A673 (cell line): ENCODE measurements at regions not wholly inside any gene's neighbourhood (a gene's known extent, or its start where the extent isn't known, plus 50 kb on each side); places are given as distances from the start of the nearest gene placed in this dataset.

Experiments
- BruUV-seq: library from RNA; stranded (reverse); fragments of 400-500 nt; replicated peaks from 2 replicates; lab custom pipeline; 2021; lab: Mats Ljungman, UMichigan
- CTCF ChIA-PET: fragments of 300-600 bp; sonication (Branson Sonifier 250); formaldehyde crosslinking; loops from one replicate; lab custom pipeline; 2022; ENCODE audit warnings: antibody characterized with exemption; lab: Charles Lee
- POLR2A ChIA-PET: fragments of 300-600 bp; sonication (Branson Sonifier 250); formaldehyde crosslinking; loops from one replicate; lab custom pipeline; 2022; ENCODE audit warnings: antibody characterized with exemption; ENCODE audit not compliant: low non-redundant PET; lab: Charles Lee
- DNase-seq: peaks from one replicate; pipeline ENCODE4 v3.0.0-alpha.2; 2015; ENCODE audit warnings: low spot score
- H3K27ac ChIP-seq: fragments of 200-600 bp; sonication (generic); 2 replicates; pipeline ENCODE4 v1.5.1; 2016; ENCODE audit warnings: mixed run types, low read depth, mild to moderate bottlenecking, mixed read lengths, antibody characterized with exemption, low read length; ENCODE audit not compliant: poor library complexity, severe bottlenecking
- H3K27me3 ChIP-seq: fragments of 200-600 bp; sonication (generic); replicated peaks from 2 replicates; pipeline ENCODE4 v1.6.1; 2017; ENCODE audit warnings: mixed run types, low read depth, mild to moderate bottlenecking, mixed read lengths, antibody characterized with exemption, low read length; ENCODE audit not compliant: insufficient read depth, poor library complexity
- H3K36me3 ChIP-seq: fragments of 200-600 bp; sonication (generic); 2 replicates; pipeline ENCODE4 v1.6.1; 2016; ENCODE audit warnings: mixed run types, mild to moderate bottlenecking, mixed read lengths, antibody characterized with exemption, low read length; ENCODE audit not compliant: insufficient read depth, poor library complexity, severe bottlenecking
- H3K4me1 ChIP-seq: fragments of 200-600 bp; sonication (generic); 2 replicates; pipeline ENCODE4 v1.6.1; 2017; ENCODE audit warnings: mixed run types, mild to moderate bottlenecking, mixed read lengths, antibody characterized with exemption, low read length; ENCODE audit not compliant: insufficient read depth, poor library complexity, severe bottlenecking
- H3K4me3 ChIP-seq: fragments of 200-600 bp; sonication (generic); 2 replicates; pipeline ENCODE4 v1.5.1; 2016; ENCODE audit warnings: low read depth, mixed run types, mild to moderate bottlenecking, mixed read lengths, low read length; ENCODE audit not compliant: poor library complexity, severe bottlenecking
- H3K9me3 ChIP-seq: fragments of 200-600 bp; sonication (generic); 2 replicates; pipeline ENCODE4 v1.6.1; 2016; ENCODE audit warnings: mixed run types, low read depth, mild to moderate bottlenecking, mixed read lengths, antibody characterized with exemption, low read length; ENCODE audit not compliant: poor library complexity, severe bottlenecking
- CTCF ChIP-seq: fragments of 300-800, 200-600 bp; sonication (generic); conservative IDR thresholded peaks from 2 replicates; pipeline ENCODE4 v1.5.1; 2017; ENCODE audit warnings: low read depth, mild to moderate bottlenecking, antibody characterized with exemption, low read length, moderate library complexity, mixed read lengths
- EZH2 ChIP-seq: fragments of 200-600 bp; sonication (generic); IDR thresholded peaks from 2 replicates; pipeline ENCODE4 v1.6.1; 2017; ENCODE audit warnings: borderline replicate concordance, low read depth, mild to moderate bottlenecking, mixed read lengths, antibody characterized with exemption, low read length; ENCODE audit not compliant: poor library complexity, severe bottlenecking
- intact Hi-C: fragments of 100-400 bp; cut with micrococcal nuclease; formaldehyde crosslinking; loops from one replicate; pipeline ENCODE4 v1.10.0; 2022; ENCODE audit not compliant: unreplicated experiment

DNA sequence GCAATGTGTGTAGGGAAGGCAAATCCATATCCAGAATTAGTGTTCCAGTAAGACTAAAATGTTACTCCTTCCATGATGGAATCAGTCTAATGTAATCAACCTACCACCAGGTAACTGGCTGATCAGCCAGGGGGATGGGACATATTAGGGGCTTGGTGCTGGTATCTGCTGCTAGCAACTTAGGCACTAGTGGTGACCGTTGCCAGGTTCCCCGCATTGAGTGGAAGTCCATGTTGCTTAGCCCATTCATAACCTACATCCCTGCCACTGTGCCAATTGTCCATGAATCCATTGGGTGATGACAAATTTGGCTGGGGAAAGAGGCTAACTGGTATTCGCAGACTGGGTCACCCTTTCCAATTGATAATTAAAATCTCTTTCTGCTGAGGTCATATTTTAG lies 212.2 kb upstream of the ROBO1 start:
- BruUV-seq: no TSS peak
- Histone ChIP-seq H3K4me3 (no peak overlapping the region), H3K27me3 (no peaks in the 10 kb centered on the region), H3K4me1 (peaks cover 37% of the 10 kb centered on the region), H3K9me3 (peaks cover 1% of the 10 kb centered on the region), H3K36me3 (no peaks in the 10 kb centered on the region), H3K27ac (no peak overlapping the region)
- POLR2A ChIA-PET: no interaction called here
- intact Hi-C loops: no loop called here
- TF ChIP-seq EZH2 (no peak), CTCF (no peak)
- no peak for DNase-seq
- CTCF ChIA-PET: no interaction called here

GRCh38 chr3:79976466-79976865 lies 208.7 kb upstream of the ROBO1 start:
- TF ChIP-seq EZH2: no peak
- no peak for TF ChIP-seq CTCF
- H3K4me3 ChIP-seq: no peak overlapping the region
- H3K4me1 ChIP-seq: peaks cover 16% of the 10 kb centered on the region
- no peaks in the 10 kb centered on the region for H3K36me3 ChIP-seq
- ChIA-PET POLR2A (no interaction called here), CTCF (no interaction called here)
- H3K27ac ChIP-seq: peak overlapping the region; percentile 66
- peaks cover 3% of the 10 kb centered on the region for H3K9me3 ChIP-seq
- no peak for DNase-seq
- no peaks in the 10 kb centered on the region for H3K27me3 ChIP-seq
- intact Hi-C loops: no loop called here
- no TSS peak for BruUV-seq

DNA sequence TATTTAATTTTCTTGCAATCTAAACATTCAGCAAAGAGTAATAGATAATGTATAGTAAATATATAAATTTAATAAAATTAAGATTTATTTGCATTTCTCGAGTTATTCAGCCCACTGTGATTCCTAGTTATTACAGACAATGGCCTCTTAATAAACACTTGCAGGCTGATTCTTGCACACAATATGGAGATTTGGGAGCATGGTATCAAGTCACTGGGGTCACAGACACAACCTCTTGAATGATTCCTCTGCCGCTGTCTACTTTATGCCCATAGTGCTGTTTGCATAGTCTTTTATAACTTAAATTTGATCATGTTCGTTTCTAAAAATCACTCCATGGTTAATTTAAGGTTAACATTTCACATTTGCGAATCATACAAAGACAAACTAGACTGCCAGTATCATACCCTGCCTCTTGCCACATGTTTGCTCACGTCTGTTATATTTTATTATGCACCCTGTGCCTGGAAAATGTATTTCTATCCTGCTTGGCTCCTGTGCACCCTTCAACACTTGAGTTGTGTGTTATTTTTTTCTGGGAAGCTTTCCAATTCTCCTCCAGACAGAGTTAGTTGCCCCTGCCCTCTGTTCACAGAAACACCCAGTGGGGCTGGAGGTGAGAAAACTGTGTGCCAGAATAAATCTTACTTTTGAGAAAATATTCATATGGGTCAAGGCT lies 206.3 kb upstream of the ROBO1 start:
- DNase-seq: no peak
- BruUV-seq: no TSS peak
- POLR2A ChIA-PET: no interaction called here

DNA sequence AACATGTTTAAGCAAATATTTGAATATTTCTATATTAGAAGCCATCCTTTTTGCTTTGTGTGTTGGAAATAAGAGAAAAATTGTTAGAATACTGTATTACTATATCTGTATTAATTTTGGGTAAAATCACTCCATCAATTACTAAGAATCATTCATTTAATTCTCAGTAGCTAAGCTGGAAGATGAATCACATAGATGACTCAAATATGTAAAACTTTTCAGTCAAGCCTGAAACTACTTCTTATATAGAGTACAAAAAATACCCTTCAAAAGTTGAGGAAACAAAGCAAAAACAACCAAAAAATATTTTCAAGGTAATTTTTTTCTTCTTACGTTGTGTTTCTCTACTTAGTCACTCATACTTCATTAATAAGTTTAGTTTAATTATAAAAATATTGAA lies 205.7 kb upstream of the ROBO1 start:
- Histone ChIP-seq H3K4me3 (no peak overlapping the region), H3K36me3 (no peaks in the 10 kb centered on the region), H3K9me3 (peaks cover 3% of the 10 kb centered on the region), H3K4me1 (peaks cover 15% of the 10 kb centered on the region), H3K27ac (no peak overlapping the region), H3K27me3 (no peaks in the 10 kb centered on the region)
- ChIA-PET CTCF (no interaction called here), POLR2A (no interaction called here)
- BruUV-seq: no TSS peak
- TF ChIP-seq EZH2: no peak
- TF ChIP-seq CTCF: no peak
- no peak for DNase-seq
- intact Hi-C loops: no loop called here

More for the DNA sequence above, 206.3 kb upstream of the ROBO1 start:
- no peaks in the 10 kb centered on the region for H3K36me3 ChIP-seq
- H3K27me3 ChIP-seq: no peaks in the 10 kb centered on the region
- peaks cover 3% of the 10 kb centered on the region for H3K9me3 ChIP-seq
- intact Hi-C loops: no loop called here
- TF ChIP-seq EZH2: no peak
- no peak overlapping the region for H3K4me3 ChIP-seq
- CTCF ChIA-PET: no interaction called here
- H3K27ac ChIP-seq: no peak overlapping the region
- H3K4me1 ChIP-seq: peaks cover 15% of the 10 kb centered on the region
